Neural cell (in vitro differentiated cells): ENCODE measurements at regions not wholly inside any gene's neighbourhood (a gene's known extent, or its start where the extent isn't known, plus 50 kb on each side); places are given as distances from the start of the nearest gene placed in this dataset.
"Not testable (repeated sequence)": the region's sequence is repeated elsewhere in the genome, so short reads cannot be mapped to it uniquely, and the experiment has no call there.

ENCODE experiments used
- EZH2 ChIP-seq: fragments of 200-600, 300-800 bp; shearing (Covaris generic), sonication (generic); IDR thresholded peaks from 2 replicates; pipeline ENCODE4 v1.6.1; 2014; ENCODE audit warnings: antibody characterized with exemption, low read length, borderline replicate concordance, mild to moderate bottlenecking; ENCODE audit not compliant: insufficient read depth, poor library complexity, severe bottlenecking
- POLR2AphosphoS5 ChIP-seq: IDR thresholded peaks from 2 replicates; pipeline ENCODE4 v1.6.1; 2012
- RAD21 ChIP-seq: fragments of 450-650 bp; conservative IDR thresholded peaks from 2 replicates; pipeline ENCODE4 v1.6.1; 2014; ENCODE audit warnings: antibody characterized with exemption, mild to moderate bottlenecking, moderate library complexity
- REST ChIP-seq: IDR thresholded peaks from 2 replicates; pipeline ENCODE4 v1.6.1; 2012; ENCODE audit warnings: borderline replicate concordance
- TF ChIP-seq, protein P1 (sequence below): fragments of 450-650 bp; IDR thresholded peaks from 2 replicates; pipeline ENCODE4 v1.5.1; 2014; ENCODE audit warnings: antibody characterized with exemption, mild to moderate bottlenecking, moderate library complexity; ENCODE audit not compliant: poor library complexity, severe bottlenecking

GRCh38 chr4:13924900-13925299 is 297.4 kb upstream of the BOD1L1 start:
- TF ChIP-seq, protein P1, sequence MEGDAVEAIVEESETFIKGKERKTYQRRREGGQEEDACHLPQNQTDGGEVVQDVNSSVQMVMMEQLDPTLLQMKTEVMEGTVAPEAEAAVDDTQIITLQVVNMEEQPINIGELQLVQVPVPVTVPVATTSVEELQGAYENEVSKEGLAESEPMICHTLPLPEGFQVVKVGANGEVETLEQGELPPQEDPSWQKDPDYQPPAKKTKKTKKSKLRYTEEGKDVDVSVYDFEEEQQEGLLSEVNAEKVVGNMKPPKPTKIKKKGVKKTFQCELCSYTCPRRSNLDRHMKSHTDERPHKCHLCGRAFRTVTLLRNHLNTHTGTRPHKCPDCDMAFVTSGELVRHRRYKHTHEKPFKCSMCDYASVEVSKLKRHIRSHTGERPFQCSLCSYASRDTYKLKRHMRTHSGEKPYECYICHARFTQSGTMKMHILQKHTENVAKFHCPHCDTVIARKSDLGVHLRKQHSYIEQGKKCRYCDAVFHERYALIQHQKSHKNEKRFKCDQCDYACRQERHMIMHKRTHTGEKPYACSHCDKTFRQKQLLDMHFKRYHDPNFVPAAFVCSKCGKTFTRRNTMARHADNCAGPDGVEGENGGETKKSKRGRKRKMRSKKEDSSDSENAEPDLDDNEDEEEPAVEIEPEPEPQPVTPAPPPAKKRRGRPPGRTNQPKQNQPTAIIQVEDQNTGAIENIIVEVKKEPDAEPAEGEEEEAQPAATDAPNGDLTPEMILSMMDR: not testable (repeated sequence)
- not testable (repeated sequence) for TF ChIP-seq REST, EZH2, RAD21, POLR2AphosphoS5
